Neuronal stem cell (in vitro differentiated cells): ENCODE measurements at regions not wholly inside any gene's neighbourhood (a gene's known extent, or its start where the extent isn't known, plus 50 kb on each side); places are given as distances from the start of the nearest gene placed in this dataset.

Experiments
- DNase-seq: peaks from one replicate; pipeline ENCODE4 v3.0.0-alpha.2; 2013; ENCODE audit warnings: low spot score
- H2AFZ ChIP-seq: one replicate; pipeline ENCODE4 v1.6.1; 2013; ENCODE audit warnings: mild to moderate bottlenecking, low read length, inconsistent platforms
- H2AK5ac ChIP-seq: 2 replicates; pipeline ENCODE4 v1.6.1; 2013; ENCODE audit warnings: low read depth, mild to moderate bottlenecking, inconsistent platforms, low read length, moderate library complexity, mixed read lengths
- H2BK120ac ChIP-seq: 2 replicates; pipeline ENCODE4 v1.6.1; 2013; ENCODE audit warnings: low read depth, mild to moderate bottlenecking, inconsistent platforms, low read length, moderate library complexity, mixed read lengths
- H2BK12ac ChIP-seq: one replicate; pipeline ENCODE4 v1.6.1; 2013; ENCODE audit warnings: low read length, inconsistent platforms
- H2BK15ac ChIP-seq: 2 replicates; pipeline ENCODE4 v1.6.1; 2013; ENCODE audit warnings: mild to moderate bottlenecking, low read length, inconsistent platforms, mixed read lengths
- H2BK5ac ChIP-seq: one replicate; pipeline ENCODE4 v1.6.1; 2013; ENCODE audit warnings: inconsistent platforms, mild to moderate bottlenecking, low read length, moderate library complexity
- H3K14ac ChIP-seq: one replicate; pipeline ENCODE4 v1.6.1; 2013; ENCODE audit warnings: low read length, inconsistent platforms
- H3K18ac ChIP-seq: 2 replicates; pipeline ENCODE4 v1.6.1; 2013; ENCODE audit warnings: low read length, inconsistent platforms
- H3K23ac ChIP-seq: 2 replicates; pipeline ENCODE4 v1.6.1; 2013; ENCODE audit warnings: low read depth, mild to moderate bottlenecking, mixed read lengths, low read length, inconsistent platforms; ENCODE audit not compliant: poor library complexity
- H3K27ac ChIP-seq: replicated peaks from 3 replicates; pipeline ENCODE4 v1.5.1; 2013; ENCODE audit warnings: low read length, inconsistent platforms
- H3K27me3 ChIP-seq, 3 experiments: 2 replicates each; pipeline ENCODE4 v1.6.1; 2013; ENCODE audit warnings: low read length in 3 of 3, mild to moderate bottlenecking in 2 of 3, inconsistent platforms in 1 of 3, low read depth in 1 of 3, mixed read lengths in 1 of 3, moderate library complexity in 1 of 3; ENCODE audit not compliant: control insufficient read depth in 3 of 3, insufficient read depth in 3 of 3
- H3K36me3 ChIP-seq, 2 donors: replicated peaks in 1 of 2; 2 replicates each; pipeline ENCODE4 v1.6.1; 2013; ENCODE audit warnings: low read length in 2 of 2; ENCODE audit not compliant: control insufficient read depth in 2 of 2, insufficient read depth in 2 of 2
- H3K4ac ChIP-seq: 2 replicates; pipeline ENCODE4 v1.6.1; 2013; ENCODE audit warnings: inconsistent platforms, mild to moderate bottlenecking, low read length, moderate library complexity
- H3K4me1 ChIP-seq, 2 donors: 1 replicate in 1 of 2; 2 replicates in 1 of 2; pipeline ENCODE4 v1.6.1; 2013; ENCODE audit warnings: low read length in 2 of 2, low read depth in 1 of 2; ENCODE audit not compliant: control insufficient read depth in 2 of 2, insufficient read depth in 1 of 2
- H3K4me2 ChIP-seq: one replicate; pipeline ENCODE4 v1.6.1; 2013; ENCODE audit warnings: mild to moderate bottlenecking, low read length, inconsistent platforms; ENCODE audit not compliant: insufficient read depth, poor library complexity, severe bottlenecking
- H3K4me3 ChIP-seq, 2 donors: 2 replicates each; pipeline ENCODE4 v1.5.1; 2013; ENCODE audit warnings: low read length in 2 of 2, mild to moderate bottlenecking in 2 of 2, inconsistent platforms in 1 of 2, moderate library complexity in 1 of 2
- H3K79me1 ChIP-seq: one replicate; pipeline ENCODE4 v1.6.1; 2013; ENCODE audit warnings: low read depth, mild to moderate bottlenecking, inconsistent platforms, low read length, moderate library complexity
- H3K9ac ChIP-seq: one replicate; pipeline ENCODE4 v1.6.1; 2013; ENCODE audit warnings: mild to moderate bottlenecking, low read depth, low read length, inconsistent platforms; ENCODE audit not compliant: poor library complexity
- H3K9me3 ChIP-seq, 2 donors: replicated peaks in 1 of 2; 2 replicates each; pipeline versions ENCODE3 to v1.6.1; 2013; ENCODE audit warnings: low read length in 2 of 2, mild to moderate bottlenecking in 2 of 2, inconsistent platforms in 1 of 2, low read depth in 1 of 2, mixed read lengths in 1 of 2, moderate library complexity in 1 of 2; ENCODE audit not compliant: control insufficient read depth in 2 of 2, insufficient read depth in 1 of 2
- H4K8ac ChIP-seq: one replicate; pipeline ENCODE4 v1.6.1; 2013; ENCODE audit warnings: low read depth, mild to moderate bottlenecking, inconsistent platforms, low read length, moderate library complexity
- H4K91ac ChIP-seq: one replicate; pipeline ENCODE4 v1.6.1; 2013; ENCODE audit warnings: low read length, low read depth, mild to moderate bottlenecking, inconsistent platforms; ENCODE audit not compliant: poor library complexity
- WGBS, 2 donors: extraction: QIAGEN DNeasy Blood & Tissue Kit; methylation state at CpG; one replicate each; pipeline ENCODE4 v1.1.7; 2013; ENCODE audit warnings: missing lambda C conversion rate in 2 of 2, mixed read lengths in 1 of 2; ENCODE audit not compliant: insufficient read length in 2 of 2, insufficient replicate concordance in 1 of 2; ENCODE audit errors: extremely low coverage in 2 of 2; 5-methylcytosine and 5-hydroxymethylcytosine counted together

DNA sequence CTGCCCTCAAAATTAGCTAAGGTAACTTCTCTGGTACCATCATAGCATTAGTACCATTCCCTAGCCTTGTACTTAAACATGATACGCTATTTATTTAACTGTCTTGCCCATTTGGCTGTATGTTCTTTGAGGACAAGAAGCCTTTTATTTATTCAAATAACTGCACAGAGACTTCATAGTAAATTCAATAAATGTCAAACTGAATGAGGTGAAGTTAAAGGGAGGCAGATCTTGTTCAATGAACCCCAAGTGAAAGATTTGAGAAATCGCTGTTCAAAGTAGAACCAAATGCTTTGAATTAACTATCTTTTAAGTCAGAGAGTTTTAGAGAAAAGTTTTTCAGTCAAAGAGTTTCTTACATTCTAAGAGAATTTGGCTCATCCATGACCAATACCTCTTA is 203.6 kb downstream of the GXYLT1 start:
- Histone ChIP-seq H3K79me1 (no peaks in the 10 kb centered on the region), H2AFZ (no peak overlapping the region), H4K91ac (no peak overlapping the region), H3K9ac (no peak overlapping the region), H3K4ac (no peak overlapping the region), H2BK15ac (no peak overlapping the region), H3K14ac (no peak overlapping the region), H2BK5ac (no peak overlapping the region), H3K9me3 (peaks cover 7 to 8% of the 10 kb centered on the region in 2 donors), H3K27ac (no peak overlapping the region), H4K8ac (no peak overlapping the region), H3K4me3 (no peak overlapping the region), H3K36me3 (no peaks in the 10 kb centered on the region), H2AK5ac (no peak overlapping the region), H3K4me1 (peaks cover 0 to 3% of the 10 kb centered on the region in 2 donors), H3K23ac (no peak overlapping the region), H3K4me2 (no peak overlapping the region), H3K18ac (no peak overlapping the region), H2BK12ac (no peak overlapping the region), H3K27me3 (no peaks in the 10 kb centered on the region), H2BK120ac (no peak overlapping the region)
- DNase-seq, result no peak
- WGBS, 2 donors, result no CpG with 5 or more reads among the region's 2 CpGs

DNA sequence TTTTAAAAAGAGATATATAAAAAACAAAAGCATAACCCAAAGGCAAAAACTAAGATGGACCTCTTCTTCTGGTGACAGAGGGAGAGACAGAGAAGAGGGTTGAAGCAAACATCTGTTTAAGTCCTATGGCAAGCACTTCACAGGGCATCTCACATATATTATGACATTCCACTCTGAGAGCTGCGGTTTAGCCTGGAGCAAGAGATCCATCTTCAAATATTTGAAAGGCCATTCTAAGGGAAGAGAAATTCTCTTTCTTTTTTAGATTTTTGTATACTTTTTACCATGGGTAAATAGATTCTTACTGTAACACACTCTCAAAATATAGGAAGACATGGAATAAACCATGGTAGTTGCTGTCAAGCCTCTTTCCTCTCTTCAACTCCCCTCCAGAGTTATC is 204.1 kb downstream of the GXYLT1 start:
- Histone ChIP-seq H4K8ac (no peak overlapping the region), H2AFZ (no peak overlapping the region), H3K36me3 (no peaks in the 10 kb centered on the region), H3K9me3 (peaks cover 4 to 5% of the 10 kb centered on the region in 2 donors), H3K4me1 (peaks cover 0 to 3% of the 10 kb centered on the region in 2 donors), H3K79me1 (no peaks in the 10 kb centered on the region), H3K27ac (no peak overlapping the region), H2AK5ac (no peak overlapping the region), H3K9ac (no peak overlapping the region), H2BK12ac (no peak overlapping the region), H4K91ac (no peak overlapping the region), H2BK5ac (no peak overlapping the region), H3K23ac (no peak overlapping the region), H3K4me3 (no peak overlapping the region), H3K27me3 (no peaks in the 10 kb centered on the region), H3K4me2 (no peak overlapping the region), H3K14ac (no peak overlapping the region), H3K4ac (no peak overlapping the region), H2BK15ac (no peak overlapping the region), H3K18ac (no peak overlapping the region), H2BK120ac (no peak overlapping the region)
- no peak for DNase-seq
- WGBS, 2 donors, result no CpG with 5 or more reads among the region's 1 CpG

DNA sequence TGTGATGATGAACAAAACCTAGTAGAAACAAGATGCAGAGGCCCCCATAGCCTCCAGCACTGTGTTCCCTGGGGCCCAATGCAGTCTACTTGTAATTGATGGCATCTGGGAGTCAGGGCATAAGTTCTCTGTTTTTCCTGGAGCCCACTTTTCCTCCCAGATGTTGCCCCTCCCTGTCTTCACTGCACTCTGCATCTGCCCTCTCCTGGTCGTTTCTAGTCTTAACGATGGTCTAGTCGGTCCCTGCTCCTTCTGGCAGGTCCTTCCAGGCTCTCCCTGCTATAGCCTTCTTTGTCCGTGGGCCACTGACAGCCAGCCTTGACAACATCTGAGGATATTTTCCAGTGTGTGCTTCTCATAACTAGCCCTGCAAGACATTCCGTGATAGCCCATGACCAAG is 208.3 kb downstream of the GXYLT1 start:
- no CpG with 5 or more reads among the region's 5 CpGs for WGBS, 2 donors
- Histone ChIP-seq H3K4me3 (no peak overlapping the region), H2AFZ (no peak overlapping the region), H3K18ac (no peak overlapping the region), H4K8ac (no peak overlapping the region), H3K4me2 (no peak overlapping the region), H3K4me1 (peaks cover 3 to 4% of the 10 kb centered on the region in 2 donors), H3K4ac (no peak overlapping the region), H4K91ac (no peak overlapping the region), H2BK120ac (no peak overlapping the region), H3K23ac (no peak overlapping the region), H2AK5ac (no peak overlapping the region), H3K36me3 (no peaks in the 10 kb centered on the region), H2BK12ac (no peak overlapping the region), H3K14ac (no peak overlapping the region), H3K27ac (no peak overlapping the region), H3K79me1 (no peaks in the 10 kb centered on the region), H3K27me3 (no peaks in the 10 kb centered on the region), H3K9me3 (peaks cover 1 to 4% of the 10 kb centered on the region in 2 donors), H3K9ac (no peak overlapping the region), H2BK5ac (no peak overlapping the region), H2BK15ac (no peak overlapping the region)
- DNase-seq, result no peak

DNA sequence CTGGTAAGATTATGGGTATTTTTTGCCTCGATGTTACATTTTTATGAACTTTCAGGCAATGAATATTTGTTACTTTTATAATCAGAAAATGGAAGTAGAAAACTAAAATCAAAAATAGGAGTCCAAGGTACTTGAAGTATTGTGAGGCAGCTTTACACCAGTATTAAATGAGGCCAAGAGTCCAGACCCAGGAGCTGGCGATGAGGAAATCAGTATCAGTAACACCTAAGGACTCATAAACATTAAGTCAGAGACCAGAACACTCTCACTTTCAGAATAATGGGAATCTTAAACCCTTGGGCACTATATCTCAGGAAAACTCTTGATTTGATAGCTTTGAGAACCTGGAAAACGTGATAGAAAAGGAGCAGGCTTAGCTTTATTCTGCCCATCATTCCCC is 208.8 kb downstream of the GXYLT1 start:
- H3K4me1 ChIP-seq, result peaks cover 3 to 4% of the 10 kb centered on the region in 2 donors
- H4K91ac ChIP-seq, result no peak overlapping the region
- H3K18ac ChIP-seq, result no peak overlapping the region
- H3K4ac ChIP-seq, result no peak overlapping the region
- H3K14ac ChIP-seq, result no peak overlapping the region
- H2BK12ac ChIP-seq, result no peak overlapping the region
- no peak overlapping the region for H3K4me2 ChIP-seq
- no peaks in the 10 kb centered on the region for H3K36me3 ChIP-seq
- no peaks in the 10 kb centered on the region for H3K79me1 ChIP-seq
- no peak overlapping the region for H3K9ac ChIP-seq
- H2AFZ ChIP-seq, result no peak overlapping the region
- no CpG with 5 or more reads among the region's 3 CpGs for WGBS, 2 donors
- no peak overlapping the region for H2BK5ac ChIP-seq
- H3K27ac ChIP-seq, result no peak overlapping the region
- no peak overlapping the region for H3K23ac ChIP-seq
- H3K9me3 ChIP-seq, result peaks cover 1 to 4% of the 10 kb centered on the region in 2 donors
- H2BK15ac ChIP-seq, result no peak overlapping the region
- no peak overlapping the region for H2AK5ac ChIP-seq
- H3K4me3 ChIP-seq, result no peak overlapping the region
- no peaks in the 10 kb centered on the region for H3K27me3 ChIP-seq
- H4K8ac ChIP-seq, result no peak overlapping the region
- no peak overlapping the region for H2BK120ac ChIP-seq
- DNase-seq, result no peak
